Rectal smooth muscle tissue (tissue), 1 donor: ENCODE measurements at regions not wholly inside any gene's neighbourhood (a gene's known extent, or its start where the extent isn't known, plus 50 kb on each side); places are given as distances from the start of the nearest gene placed in this dataset.
"Not testable (repeated sequence)": the region's sequence is repeated elsewhere in the genome, so short reads cannot be mapped to it uniquely, and the experiment has no call there.

Experiments
- H3K27ac ChIP-seq: one replicate; pipeline ENCODE4 v1.7.0; 2013; ENCODE audit warnings: low read depth, low read length, inconsistent platforms
- H3K27me3 ChIP-seq: one replicate; pipeline ENCODE4 v1.7.0; 2013; ENCODE audit warnings: low read length; ENCODE audit not compliant: control insufficient read depth, insufficient read depth
- H3K36me3 ChIP-seq: one replicate; pipeline ENCODE4 v1.7.0; 2013; ENCODE audit warnings: low read length; ENCODE audit not compliant: control insufficient read depth, insufficient read depth
- H3K4me1 ChIP-seq: one replicate; pipeline ENCODE4 v1.7.0; 2013; ENCODE audit warnings: low read length; ENCODE audit not compliant: control insufficient read depth, insufficient read depth
- H3K4me3 ChIP-seq: one replicate; pipeline ENCODE4 v1.7.0; 2013; ENCODE audit warnings: low read length
- H3K9ac ChIP-seq: one replicate; pipeline ENCODE4 v1.7.0; 2013; ENCODE audit warnings: low read length

GRCh38 chr4:115949974-115950743 is 836.7 kb upstream of the NDST4 start:
- H3K27me3 ChIP-seq, H3K36me3 ChIP-seq, H3K9ac ChIP-seq, H3K4me3 ChIP-seq, H3K27ac ChIP-seq, H3K4me1 ChIP-seq: not testable (repeated sequence)

- H3K27ac ChIP-seq = no peak overlapping the region
- H3K4me3 ChIP-seq = no peak overlapping the region
- no peak overlapping the region for H3K9ac ChIP-seq
- no peaks in the 10 kb centered on the region for H3K4me1 ChIP-seq
- H3K27me3 ChIP-seq = no peaks in the 10 kb centered on the region
- no peaks in the 10 kb centered on the region for H3K36me3 ChIP-seq
Measured at GRCh38 chr4:115945026-115945425, 831.6 kb upstream of the NDST4 start.

- Histone ChIP-seq H3K36me3 (no peaks in the 10 kb centered on the region), H3K27me3 (no peaks in the 10 kb centered on the region), H3K4me3 (no peak overlapping the region), H3K27ac (no peak overlapping the region), H3K4me1 (no peaks in the 10 kb centered on the region), H3K9ac (no peak overlapping the region)
Measured at GRCh38 chr4:115944146-115944905, 830.9 kb upstream of the NDST4 start.

- Histone ChIP-seq H3K27me3 (no peaks in the 10 kb centered on the region), H3K36me3 (no peaks in the 10 kb centered on the region), H3K27ac (no peak overlapping the region), H3K9ac (no peak overlapping the region), H3K4me3 (no peak overlapping the region), H3K4me1 (no peaks in the 10 kb centered on the region)
Measured at GRCh38 chr4:115938764-115939443, 825.5 kb upstream of the NDST4 start.

GRCh38 chr4:115929373-115929772 is 816.0 kb upstream of the NDST4 start:
- Histone ChIP-seq H3K4me3 (no peak overlapping the region), H3K27ac (no peak overlapping the region), H3K36me3 (no peaks in the 10 kb centered on the region), H3K27me3 (no peaks in the 10 kb centered on the region), H3K9ac (no peak overlapping the region), H3K4me1 (no peaks in the 10 kb centered on the region)

- Histone ChIP-seq H3K4me3 (no peak overlapping the region), H3K36me3 (no peaks in the 10 kb centered on the region), H3K4me1 (no peaks in the 10 kb centered on the region), H3K27ac (no peak overlapping the region), H3K27me3 (no peaks in the 10 kb centered on the region), H3K9ac (no peak overlapping the region)
Measured at GRCh38 chr4:115927382-115927781, 814.0 kb upstream of the NDST4 start.

- Histone ChIP-seq H3K27ac (no peak overlapping the region), H3K36me3 (no peaks in the 10 kb centered on the region), H3K4me1 (no peaks in the 10 kb centered on the region), H3K27me3 (no peaks in the 10 kb centered on the region), H3K9ac (no peak overlapping the region), H3K4me3 (no peak overlapping the region)
Measured at GRCh38 chr4:115923152-115923551, 809.7 kb upstream of the NDST4 start.

- H3K9ac ChIP-seq = no peak overlapping the region
- no peak overlapping the region for H3K4me3 ChIP-seq
- H3K27me3 ChIP-seq = no peaks in the 10 kb centered on the region
- no peaks in the 10 kb centered on the region for H3K4me1 ChIP-seq
- H3K36me3 ChIP-seq = no peaks in the 10 kb centered on the region
- H3K27ac ChIP-seq = no peak overlapping the region
Measured at GRCh38 chr4:115920637-115921036, 807.2 kb upstream of the NDST4 start.

GRCh38 chr4:115918149-115918548 is 804.7 kb upstream of the NDST4 start:
- no peaks in the 10 kb centered on the region for H3K27me3 ChIP-seq
- no peak overlapping the region for H3K4me3 ChIP-seq
- H3K27ac ChIP-seq = no peak overlapping the region
- no peak overlapping the region for H3K9ac ChIP-seq
- H3K4me1 ChIP-seq = no peaks in the 10 kb centered on the region
- no peaks in the 10 kb centered on the region for H3K36me3 ChIP-seq

- Histone ChIP-seq H3K36me3 (no peaks in the 10 kb centered on the region), H3K4me1 (no peaks in the 10 kb centered on the region), H3K9ac (no peak overlapping the region), H3K4me3 (no peak overlapping the region), H3K27me3 (no peaks in the 10 kb centered on the region), H3K27ac (no peak overlapping the region)
Measured at GRCh38 chr4:115906428-115906827, 793.0 kb upstream of the NDST4 start.

GRCh38 chr4:115883847-115884246 is 770.4 kb upstream of the NDST4 start:
- H3K4me1 ChIP-seq = no peaks in the 10 kb centered on the region

GRCh38 chr4:115883231-115883630 is 769.8 kb upstream of the NDST4 start:
- Histone ChIP-seq H3K36me3 (no peaks in the 10 kb centered on the region), H3K27ac (no peak overlapping the region), H3K9ac (no peak overlapping the region), H3K27me3 (no peaks in the 10 kb centered on the region), H3K4me1 (no peaks in the 10 kb centered on the region), H3K4me3 (no peak overlapping the region)

More at GRCh38 chr4:115883847-115884246, 770.4 kb upstream of the NDST4 start:
- Histone ChIP-seq H3K36me3 (no peaks in the 10 kb centered on the region), H3K4me3 (no peak overlapping the region), H3K27ac (no peak overlapping the region), H3K9ac (no peak overlapping the region), H3K27me3 (no peaks in the 10 kb centered on the region)
